Hepatocyte (in vitro differentiated cells): ENCODE measurements at regions not wholly inside any gene's neighbourhood (a gene's known extent, or its start where the extent isn't known, plus 50 kb on each side); places are given as distances from the start of the nearest gene placed in this dataset.

Source experiments
- CTCF ChIP-seq: fragments of 200-600 bp; sonication (generic); IDR thresholded peaks from 2 replicates; pipeline ENCODE4 v1.5.1; 2016; ENCODE audit warnings: antibody characterized with exemption, mild to moderate bottlenecking; ENCODE audit not compliant: poor library complexity
- EZH2 ChIP-seq: fragments of 200-600 bp; sonication (generic); IDR thresholded peaks from 2 replicates; pipeline ENCODE4 v1.6.1; 2016; ENCODE audit warnings: antibody characterized with exemption, mild to moderate bottlenecking, borderline replicate concordance
- EZH2phosphoT487 ChIP-seq: fragments of 200-600 bp; sonication (generic); IDR thresholded peaks from one replicate; pipeline ENCODE4 v1.6.1; 2018; ENCODE audit warnings: antibody characterized with exemption, mild to moderate bottlenecking, low read depth, moderate library complexity; ENCODE audit not compliant: unreplicated experiment, severe bottlenecking

DNA sequence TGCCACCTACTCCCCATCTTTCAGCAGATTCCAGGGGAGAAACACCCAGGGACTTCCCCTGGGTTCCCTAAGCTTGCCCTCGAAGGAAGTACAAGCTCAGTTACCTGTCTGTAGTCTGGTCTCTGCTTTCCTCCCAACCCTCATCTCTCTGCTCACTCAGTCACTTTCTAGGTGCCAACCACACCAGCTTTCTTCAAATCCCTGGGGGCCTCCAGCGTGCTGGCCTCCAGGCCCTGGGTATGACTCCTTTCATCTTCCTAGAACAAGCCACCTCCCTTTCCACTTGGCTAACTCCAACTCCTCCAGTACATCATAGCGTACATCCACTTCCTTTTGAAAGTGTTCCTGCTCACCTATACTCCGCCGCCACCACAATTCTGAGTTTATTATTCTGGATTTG lies 222.6 kb downstream of the SNX18 start:
- TF ChIP-seq EZH2 (no peak), CTCF (no peak), EZH2phosphoT487 (no peak)
